Fibroblast of skin of abdomen (primary cell): ENCODE measurements at regions not wholly inside any gene's neighbourhood (a gene's known extent, or its start where the extent isn't known, plus 50 kb on each side); places are given as distances from the start of the nearest gene placed in this dataset.
"Not testable (repeated sequence)": the region's sequence is repeated elsewhere in the genome, so short reads cannot be mapped to it uniquely, and the experiment has no call there.

Experiments
- DNase-seq: peaks from one replicate; pipeline ENCODE4 v3.0.0-alpha.2; 2013

DNA sequence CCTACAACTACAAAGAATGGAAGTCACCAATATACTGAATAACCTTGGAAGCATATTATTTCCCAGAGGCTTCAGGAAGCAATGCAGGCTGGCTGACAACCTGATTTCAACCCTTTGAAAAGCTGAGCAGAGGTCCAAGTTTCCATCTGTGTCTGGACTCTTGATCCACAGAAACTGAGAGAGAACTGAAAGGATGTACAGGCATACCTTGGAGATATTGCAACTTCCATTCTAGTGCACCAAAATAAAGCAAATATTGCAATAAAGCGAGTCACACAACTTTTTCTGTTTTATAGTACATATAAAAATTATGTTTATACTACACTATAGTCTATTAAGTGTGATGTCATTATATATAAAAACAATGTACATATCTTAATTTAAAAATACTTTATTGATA is 85.3 kb downstream of the TYW3 start:
- DNase-seq: no peak

DNA sequence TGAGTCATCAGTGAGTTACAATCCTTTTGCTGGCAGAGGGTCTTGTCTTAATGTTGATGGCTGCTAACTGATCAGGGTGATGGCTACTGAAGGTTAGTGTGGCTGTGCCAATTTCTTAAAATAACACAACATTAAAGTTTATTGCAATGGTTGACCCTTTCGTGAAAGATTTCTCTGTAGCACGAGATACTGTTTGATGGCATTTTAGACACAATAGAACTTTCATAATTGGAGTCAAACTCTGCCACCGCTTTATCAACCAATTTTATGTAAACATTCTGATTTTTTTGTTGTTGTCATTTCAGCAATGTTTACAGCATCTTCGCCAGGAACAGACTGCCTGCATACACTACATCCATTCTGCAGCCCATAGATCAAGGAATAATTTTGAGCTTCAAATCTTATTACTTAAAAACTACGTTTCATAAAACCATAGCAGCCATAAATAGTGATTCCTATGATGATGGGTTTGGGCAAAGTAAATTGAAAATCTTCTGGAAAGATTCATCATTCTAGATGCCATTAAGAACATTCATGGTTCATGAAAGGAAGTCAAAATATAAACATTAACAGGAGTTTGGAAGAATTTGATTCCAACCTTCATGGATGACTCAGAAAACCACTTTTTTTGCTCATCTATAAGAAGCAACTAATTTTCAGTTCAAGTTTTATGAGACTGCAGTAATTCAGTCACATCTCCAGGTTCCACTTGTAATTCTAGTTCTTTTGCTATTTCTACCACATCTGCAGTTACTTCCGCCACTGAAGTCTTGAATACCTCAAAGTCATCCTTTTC is 85.9 kb downstream of the TYW3 start:
- peak; percentile 65 for DNase-seq

DNA sequence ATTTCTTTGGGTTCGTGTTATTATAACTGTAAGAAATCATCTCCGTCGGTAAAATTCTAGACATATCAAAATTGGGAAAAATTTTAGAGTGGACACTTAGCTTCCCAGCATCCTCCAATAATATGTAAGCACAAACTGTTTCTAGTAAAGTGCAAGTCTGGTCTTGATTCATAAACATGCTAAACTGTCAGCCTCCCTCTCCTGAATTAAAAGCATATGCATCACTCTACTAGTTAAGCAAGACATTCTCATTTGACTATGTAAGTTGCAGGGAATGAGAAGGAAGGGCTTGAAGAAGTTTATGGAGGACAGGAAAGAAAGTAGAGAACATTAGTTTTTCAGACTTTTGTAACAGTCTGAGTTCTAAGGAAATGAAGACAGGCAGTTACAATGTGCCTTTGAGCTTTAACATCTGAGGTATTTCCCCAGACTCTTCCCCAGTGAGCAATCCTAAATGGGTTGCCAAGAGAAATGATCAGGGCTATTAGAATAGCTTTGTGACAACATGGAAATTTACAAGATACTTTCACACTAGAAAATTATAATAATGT is 90.0 kb downstream of the TYW3 start:
- peak; percentile 63 for DNase-seq

DNA sequence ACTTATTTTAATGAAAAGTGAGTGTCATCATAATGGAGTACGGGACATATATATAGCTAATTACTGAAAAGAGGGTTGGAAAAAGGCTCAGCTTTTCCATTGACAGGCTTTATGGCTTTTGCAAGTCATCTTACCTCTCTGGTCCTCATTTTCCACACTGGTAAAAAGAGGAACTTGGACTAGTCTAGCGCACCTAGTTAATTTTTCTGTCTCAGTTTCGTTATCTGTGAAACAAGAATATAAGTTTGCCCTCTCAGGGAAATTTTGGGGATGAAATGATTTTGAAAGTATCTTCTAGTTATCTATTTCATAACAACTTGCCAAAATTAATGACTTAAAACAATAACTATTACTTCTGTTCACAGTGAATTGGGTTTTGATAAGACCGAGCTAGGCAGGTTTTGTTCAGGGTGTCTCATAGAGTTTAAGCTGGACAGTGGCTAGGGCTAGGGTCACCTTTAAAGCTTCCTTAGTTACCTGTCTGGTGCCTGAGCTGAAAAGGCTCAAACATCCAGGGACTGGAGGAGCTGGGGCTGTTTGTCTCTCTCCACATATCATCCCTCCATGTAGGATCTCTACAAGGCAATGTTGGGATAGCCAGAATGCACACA is 91.7 kb downstream of the TYW3 start:
- no peak for DNase-seq

DNA sequence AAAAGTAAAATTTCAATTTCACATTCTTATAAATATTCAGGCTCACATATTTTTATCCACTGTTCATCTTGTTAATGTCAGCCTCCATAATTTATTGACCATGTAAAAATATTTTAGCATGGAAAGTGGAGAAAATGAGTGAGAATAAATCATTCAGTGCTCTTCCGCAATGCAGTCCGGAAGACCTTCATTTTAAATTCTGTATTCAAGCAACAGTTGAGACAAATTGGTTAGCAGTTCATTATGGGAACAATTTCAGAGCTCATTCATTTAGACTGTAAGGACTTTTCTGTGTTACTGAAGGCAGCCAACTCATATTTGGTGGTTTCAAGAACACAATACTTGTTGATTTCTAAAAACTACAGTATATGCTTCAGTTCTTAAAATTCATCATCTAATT is 97.8 kb downstream of the TYW3 start:
- DNase-seq: peak; percentile 38

DNA sequence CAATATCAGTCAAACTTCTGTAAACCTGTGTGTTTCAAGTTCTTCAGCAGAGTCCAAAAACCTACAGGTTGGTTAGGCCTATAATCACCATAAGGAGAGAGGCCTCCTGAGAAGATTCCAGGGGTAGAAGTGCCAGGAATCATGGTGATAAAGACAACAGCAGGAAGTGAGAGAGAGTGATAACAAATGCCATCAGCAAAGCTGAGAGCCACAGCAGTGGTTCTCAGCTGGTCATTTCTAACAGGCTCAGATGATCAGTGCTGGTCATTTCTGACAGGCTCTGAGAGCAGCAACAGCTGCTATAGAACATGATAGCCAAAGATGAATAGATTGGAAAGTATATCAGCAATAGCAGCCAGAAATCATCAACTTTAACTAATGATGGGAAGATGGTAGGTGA is 101.3 kb downstream of the TYW3 start:
- no peak for DNase-seq

DNA sequence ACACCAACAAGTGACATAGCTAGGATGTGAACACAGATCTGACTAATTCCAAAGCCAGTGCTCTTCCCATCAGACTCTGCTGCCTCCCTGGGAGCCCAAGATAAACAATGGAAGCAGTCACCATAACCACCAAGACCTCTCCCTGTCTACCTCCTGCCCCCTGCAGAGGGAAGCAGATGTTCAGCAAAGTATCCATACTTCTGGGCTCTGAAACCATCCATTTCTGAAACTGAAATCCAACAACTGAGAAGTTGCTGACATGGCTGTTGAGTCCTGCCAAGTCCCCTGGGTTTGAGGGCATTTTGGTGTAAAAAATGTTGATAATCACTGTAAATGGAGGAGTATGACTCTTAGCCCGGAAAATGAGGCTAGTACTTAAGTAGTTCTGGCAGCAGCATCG is 102.1 kb downstream of the TYW3 start:
- peak; percentile 83 for DNase-seq

DNA sequence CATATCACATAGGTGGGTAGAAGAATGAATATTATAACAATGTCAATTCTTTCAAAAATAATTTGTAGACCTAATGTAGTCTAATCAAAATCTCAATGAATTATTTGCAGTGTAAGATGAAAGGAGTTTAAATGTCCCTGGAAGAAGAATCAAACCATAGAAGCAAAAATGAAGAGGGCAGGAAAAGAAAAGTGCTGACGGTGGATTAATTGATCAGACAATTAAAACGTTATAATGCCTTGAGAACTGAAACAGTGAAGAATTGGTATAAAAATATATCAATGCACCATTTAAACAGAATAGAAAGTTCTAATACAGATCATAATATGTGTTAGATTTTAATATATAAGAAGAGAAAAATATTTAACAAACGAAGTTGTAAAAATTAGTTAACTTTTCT is 109.8 kb downstream of the TYW3 start:
- DNase-seq: no peak

DNA sequence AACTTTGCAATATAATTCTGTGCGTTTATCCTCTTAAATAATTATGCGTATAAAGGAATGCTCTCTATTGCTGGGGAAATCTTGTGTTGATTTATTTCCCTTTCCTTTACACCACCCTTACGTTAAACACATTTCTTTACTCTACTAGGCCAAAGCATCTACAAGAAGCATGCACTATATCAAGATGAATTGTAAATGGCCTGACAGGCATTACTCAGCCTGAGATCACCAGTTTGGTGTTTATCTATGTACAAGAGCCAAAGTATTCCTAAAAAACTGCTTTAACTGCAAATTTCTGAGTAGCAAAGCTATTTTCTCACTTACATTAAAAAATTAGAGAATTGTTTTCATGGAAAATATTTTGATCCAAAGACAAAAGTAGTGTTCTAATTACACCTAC is 114.8 kb downstream of the TYW3 start:
- peak; percentile 65 for DNase-seq

DNA sequence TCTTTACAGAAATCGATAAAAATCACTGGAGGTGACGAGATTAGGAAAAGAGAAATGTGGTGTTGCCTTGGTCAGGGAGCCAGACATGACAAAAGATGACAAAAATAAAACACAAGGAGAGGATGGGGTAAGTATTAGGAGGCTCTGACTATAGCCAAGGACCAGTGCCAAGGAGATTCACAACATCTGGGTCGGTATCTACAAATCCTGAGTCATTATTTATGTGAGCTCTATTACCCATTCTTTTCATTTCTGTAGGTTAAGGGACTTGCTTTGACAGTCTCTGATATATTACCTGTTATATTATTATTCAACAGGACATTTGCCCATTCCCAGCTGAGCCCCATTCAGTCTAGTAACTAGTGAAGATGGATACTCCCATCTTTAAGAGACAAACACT is 120.8 kb downstream of the TYW3 start:
- peak; percentile 54 for DNase-seq

DNA sequence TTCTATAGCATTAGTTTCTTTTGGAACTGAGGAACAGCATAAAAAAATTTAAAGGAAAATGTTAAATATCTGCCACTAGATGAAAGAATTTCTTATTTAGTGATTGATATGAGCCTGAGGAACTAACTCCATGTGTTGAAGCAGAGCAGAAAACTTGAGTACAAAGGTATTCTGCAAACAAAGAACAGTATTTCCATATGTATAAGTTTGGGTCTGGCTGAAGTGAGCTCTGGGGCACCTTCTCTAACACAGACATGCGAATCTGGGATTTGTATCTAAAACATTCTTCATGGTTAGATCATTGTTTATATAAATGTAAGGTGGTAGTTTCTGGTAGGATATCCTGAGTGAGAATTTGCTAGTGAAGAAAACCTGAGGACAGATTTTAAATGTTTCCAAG is 123.2 kb downstream of the TYW3 start:
- DNase-seq: no peak

DNA sequence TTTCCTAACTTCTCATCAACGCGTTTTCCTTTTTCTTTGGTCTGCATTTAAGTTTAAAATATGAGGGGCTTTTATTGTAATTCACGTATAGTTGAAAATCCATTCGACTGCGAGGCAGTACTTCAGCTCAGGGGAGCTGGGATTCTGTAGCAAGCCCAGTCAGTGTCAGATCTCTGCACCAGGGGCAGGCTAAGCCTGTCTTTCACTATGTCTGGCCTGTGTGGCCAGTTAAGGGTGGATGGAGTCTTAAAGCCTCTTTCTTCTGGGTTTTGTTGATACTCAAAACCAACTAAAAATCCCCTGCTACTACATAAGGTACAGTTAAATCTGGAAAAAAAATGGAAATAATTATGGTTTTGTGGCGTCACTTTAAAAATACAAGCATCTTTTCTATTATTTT is 124.7 kb downstream of the TYW3 start:
- DNase-seq: no peak

DNA sequence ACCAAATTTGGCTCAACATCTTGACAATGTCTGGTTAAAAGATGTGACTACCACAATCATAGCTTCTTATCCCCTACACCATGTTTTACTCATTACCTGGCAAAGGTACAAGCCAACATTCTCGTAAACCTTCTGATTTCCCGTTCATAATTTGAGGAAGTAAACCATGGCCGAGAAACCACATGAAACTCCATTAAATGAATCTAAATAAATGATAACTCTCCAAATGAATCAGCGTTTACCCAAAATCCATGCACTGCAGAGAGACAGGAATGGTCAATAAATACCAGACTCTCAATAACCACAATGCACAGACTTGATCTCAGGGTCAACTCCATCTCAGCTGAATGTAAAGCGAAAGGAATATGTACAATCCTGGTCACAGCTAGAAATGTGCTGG is 125.2 kb downstream of the TYW3 start:
- DNase-seq: peak; percentile 71

DNA sequence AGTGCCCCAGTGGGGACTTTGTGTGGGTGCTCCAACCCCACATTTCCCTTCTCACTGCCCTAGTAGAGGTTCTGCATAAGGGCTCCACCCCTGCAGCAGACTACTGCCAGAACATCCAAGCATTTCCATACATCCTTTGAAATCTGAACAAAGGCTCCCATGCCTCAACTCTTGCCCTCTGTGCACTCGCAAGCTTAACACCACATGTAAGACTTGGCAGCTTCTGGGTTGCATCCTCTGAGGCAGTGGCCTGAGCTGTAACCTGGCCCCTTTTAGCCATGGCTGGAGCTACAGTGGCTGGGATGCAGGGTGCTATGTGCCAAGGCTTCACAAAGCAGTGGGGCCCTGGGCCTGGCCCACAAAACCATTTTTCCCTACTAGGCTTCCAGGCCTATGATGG is 128.9 kb downstream of the TYW3 start:
- no peak for DNase-seq

DNA sequence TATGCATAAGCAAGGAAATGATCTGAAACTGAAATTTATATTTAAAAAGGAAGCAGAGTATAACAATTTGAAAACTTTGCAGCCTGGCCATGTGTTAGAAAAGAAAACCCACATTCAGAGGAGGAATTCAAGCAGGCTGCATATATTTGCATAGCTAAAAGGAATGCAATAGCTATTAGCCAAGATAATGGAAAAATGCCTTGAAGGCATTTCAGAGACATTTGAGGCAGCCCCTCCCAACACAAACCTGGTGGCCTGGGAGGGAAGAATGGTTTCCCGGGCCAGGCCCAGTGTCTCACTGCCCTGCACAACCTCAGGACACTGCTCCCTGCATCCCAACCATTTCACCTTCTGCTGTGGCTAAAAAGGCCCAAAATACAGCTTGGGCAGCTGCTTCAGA is 136.8 kb downstream of the TYW3 start:
- no peak for DNase-seq

DNA sequence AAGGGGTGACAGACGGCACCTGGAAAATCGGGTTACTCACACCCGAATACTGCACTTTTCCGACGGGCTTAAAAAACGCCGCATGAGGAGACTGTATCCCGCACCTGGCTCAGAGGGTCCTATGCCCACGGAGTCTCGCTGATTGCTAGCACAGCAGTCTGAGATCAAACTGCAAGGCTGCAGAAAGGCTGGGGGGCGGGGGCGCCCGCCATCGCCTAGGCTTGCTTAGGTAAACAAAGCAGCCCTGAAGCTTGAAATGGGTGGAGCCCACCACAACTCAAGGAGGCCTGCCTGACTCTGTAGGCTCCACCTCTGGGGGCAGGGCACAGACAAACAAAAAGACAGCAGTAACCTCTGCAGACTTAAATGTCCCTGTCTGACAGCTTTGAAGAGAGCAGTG is 144.4 kb downstream of the TYW3 start:
- DNase-seq: not testable (repeated sequence)

DNA sequence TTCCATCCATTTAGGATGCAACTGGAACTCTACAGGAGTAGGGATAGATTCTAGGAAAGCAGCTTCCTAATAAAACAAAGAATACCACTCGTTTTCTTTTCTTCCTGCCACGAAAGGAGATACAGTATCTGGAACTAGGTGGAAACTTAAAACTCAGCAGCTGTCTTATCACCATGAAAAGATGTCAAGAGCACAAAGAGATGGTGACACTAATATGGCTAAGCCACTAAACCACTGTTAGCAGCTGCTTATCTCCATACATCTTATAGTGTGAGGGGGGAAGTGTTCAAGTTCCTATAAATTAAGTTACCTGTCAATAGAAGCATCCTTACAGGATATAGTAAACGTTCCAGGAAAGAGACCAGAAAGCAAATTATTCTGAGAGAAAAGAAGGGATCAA is 162.5 kb downstream of the TYW3 start:
- no peak for DNase-seq

DNA sequence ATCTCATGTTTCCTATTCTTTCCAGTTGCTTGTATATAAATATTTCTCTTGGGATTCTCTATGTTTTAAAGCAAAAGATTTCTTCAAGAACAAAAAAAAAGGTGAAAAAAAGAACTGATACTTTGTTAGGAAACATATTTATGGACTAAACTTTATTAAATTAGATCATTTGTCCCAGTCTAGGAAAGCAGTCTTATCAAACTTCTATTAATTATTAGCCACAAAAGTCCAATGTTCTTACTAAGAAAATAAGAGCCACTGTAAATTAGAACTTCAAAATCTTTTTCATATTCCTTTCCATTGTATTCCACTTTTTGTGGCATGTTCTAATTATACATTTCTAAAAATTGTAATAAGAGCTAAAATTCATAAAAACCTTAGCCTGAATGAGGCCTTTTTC is 175.2 kb downstream of the TYW3 start:
- DNase-seq: no peak

DNA sequence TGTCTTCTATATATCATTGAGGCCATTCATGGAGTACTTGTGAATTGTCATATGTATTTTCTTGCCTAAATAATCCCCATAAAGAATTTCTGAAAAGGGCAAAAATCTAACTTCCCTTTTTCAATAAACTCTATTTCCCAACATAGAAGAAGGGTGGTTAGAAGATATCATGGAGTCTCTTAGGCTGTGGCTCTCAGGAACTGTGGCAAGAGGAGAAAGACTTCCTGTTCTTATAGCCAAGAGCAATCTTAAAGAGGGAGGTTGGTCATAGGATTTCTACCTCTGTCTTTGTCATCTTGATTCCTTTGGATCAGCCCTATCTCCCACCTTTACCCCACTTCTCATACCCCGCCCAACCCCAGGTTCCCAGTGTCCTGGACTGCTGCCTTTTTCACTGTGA is 175.8 kb downstream of the TYW3 start:
- DNase-seq: no peak

DNA sequence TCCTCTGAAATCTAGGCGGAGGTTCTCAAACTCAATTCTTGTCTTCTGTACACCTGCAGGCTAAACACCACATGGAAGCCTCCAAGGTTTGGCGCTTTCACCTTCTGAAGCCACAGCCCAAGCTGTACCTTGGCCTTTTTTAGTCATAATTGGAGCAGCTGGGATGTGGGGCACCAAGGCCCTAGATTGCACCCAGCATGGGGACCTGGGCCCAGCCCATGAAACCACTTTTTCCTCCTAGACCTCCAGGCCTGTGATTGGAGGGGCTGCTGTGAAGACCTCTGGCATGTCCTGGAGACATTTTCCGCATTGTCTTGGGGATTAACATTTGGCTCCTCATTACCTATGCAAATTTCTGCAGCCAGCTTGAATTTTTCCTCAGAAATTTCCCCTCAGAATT is 181.0 kb downstream of the TYW3 start:
- no peak for DNase-seq

DNA sequence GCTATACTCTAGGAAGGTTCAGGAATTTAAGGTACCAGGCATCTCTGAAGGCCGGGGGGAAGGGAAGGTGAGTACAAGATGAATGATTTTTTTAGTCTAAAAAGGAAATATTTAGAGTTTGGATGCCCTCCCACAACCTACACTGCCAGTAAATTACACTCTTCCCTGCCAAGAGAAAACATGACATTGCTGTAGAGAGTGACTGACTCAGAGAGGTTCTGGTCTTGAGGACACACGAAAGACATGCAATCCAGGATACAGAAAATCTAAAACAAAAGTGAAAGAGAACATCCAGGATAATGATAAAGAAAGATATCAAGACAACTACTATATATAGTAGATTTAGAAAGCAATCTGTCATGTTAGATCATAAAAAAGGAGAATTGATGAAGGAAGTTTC is 200.5 kb downstream of the TYW3 start:
- DNase-seq: no peak

DNA sequence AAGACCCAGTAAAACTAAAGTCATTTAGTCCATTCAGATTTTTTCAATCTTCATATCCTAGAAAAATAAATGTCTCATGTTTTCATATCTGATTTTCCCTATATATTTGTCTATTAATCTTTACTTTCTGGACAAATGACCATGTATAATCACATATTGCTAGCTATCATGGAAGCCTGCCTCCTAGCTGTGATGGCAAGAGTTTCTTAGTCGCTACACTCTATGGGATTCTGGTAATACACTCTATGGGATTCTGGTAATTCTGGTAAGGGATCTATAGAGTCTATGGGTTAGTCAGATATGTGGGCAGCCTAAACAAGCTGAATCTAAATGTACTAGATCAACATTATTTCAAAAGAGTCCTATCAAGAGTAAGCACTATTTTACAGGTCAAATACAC is 198.7 kb upstream of the LHX8 start:
- no peak for DNase-seq

DNA sequence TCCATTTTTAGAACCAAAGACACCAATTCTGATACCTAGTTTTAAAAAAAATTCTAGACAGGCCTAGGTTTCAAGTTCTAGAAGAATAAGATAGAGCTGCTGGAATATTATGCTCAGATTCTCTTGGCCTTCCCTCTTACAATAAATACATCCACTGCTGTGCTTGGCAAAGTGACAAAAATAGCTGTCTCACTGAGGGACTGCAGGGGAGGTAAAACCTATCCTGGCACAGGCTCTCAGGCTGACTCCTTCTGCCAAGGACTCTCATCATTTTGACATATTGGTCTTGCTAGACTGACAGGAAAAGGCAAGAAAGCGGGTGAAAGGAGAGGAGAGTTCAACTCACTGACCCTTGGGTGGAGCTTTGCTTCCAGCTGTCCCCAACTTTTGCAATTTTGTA is 197.0 kb upstream of the LHX8 start:
- no peak for DNase-seq

DNA sequence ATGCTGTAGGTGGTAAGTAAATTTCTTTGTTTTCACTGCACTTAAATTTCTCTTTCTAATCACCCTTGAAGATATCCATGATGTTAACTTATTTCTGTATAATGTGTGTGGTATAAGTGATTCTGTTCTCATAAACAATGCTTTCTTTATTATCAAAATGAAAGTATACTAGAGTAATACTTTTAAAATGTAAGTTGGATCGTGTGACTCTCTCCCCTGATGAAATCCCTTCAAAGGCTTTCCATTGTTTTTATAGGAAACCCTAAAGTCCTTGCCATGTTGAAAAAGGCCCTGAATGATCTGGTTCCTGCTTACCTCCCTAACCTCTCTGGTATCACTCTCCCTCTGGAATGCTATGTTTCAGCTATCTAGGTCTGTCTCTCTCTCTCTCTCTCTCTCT is 191.1 kb upstream of the LHX8 start:
- no peak for DNase-seq
